ENCODE measurements at regions not wholly inside any gene's neighbourhood (a gene's known extent, or its start where the extent isn't known, plus 50 kb on each side); places are given as distances from the start of the nearest gene placed in this dataset.

- H3K27ac ChIP-seq = no peak overlapping the region
- TF ChIP-seq CTCF (conservative IDR thresholded peaks at IDR 0.05) = no peak
These were observed 148.6 kb downstream of the B3GNT2 start for GRCh38 chr2:62344472-62344871.

- TF ChIP-seq CTCF (conservative IDR thresholded peaks at IDR 0.05) = no peak
- no peak overlapping the region for H3K27ac ChIP-seq
These were observed 147.9 kb downstream of the B3GNT2 start for GRCh38 chr2:62343636-62344337.

DNA sequence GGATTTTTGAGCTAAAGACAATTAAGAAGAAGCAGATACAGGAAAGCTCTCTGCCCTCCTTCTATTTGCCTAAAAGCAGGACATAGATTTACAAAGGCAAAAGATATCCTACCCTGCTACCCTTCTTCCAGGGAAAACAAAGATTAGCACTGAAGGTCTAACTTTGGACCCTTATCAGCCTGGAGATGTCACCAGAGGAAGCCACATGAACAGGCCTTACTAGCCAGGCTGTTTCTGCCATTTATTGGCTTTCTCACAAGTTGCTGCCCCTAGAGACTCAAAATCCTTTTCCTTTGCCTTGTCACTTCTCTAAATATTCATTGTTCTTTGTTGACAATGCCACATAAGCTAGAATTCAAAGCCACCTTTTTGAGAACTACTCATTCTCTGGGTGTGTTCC, 147.3 kb downstream of the B3GNT2 start:
- TF ChIP-seq CTCF (conservative IDR thresholded peaks at IDR 0.05) = no peak
- H3K27ac ChIP-seq = no peak overlapping the region

GRCh38 chr2:62340994-62341484, 145.1 kb downstream of the B3GNT2 start:
- no peak for TF ChIP-seq CTCF (conservative IDR thresholded peaks at IDR 0.05)
- H3K27ac ChIP-seq = no peak overlapping the region

DNA sequence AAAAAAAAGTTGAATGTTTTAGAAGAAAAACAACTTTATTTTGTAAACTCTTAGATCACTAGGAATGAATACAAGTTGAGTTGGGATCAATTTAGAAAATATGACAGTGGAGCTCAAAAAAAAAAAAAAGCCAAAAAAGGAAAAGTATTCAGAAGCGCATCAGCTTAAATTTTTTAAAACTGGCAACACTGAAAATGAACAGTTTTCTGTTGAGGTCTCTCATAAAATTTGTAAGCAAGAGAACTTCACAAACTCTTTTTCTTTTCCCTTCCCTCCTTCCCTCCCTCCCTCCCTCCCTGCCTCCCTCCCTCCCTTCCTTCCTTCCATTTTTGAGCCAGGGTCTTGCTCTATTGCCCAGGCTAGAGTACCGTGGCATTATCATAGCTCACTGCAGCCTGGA, 143.9 kb downstream of the B3GNT2 start:
- TF ChIP-seq CTCF (conservative IDR thresholded peaks at IDR 0.05) = no peak
- no peak overlapping the region for H3K27ac ChIP-seq

GRCh38 chr2:62339413-62339812, 143.5 kb downstream of the B3GNT2 start:
- TF ChIP-seq CTCF (conservative IDR thresholded peaks at IDR 0.05) = no peak
- no peak overlapping the region for H3K27ac ChIP-seq

DNA sequence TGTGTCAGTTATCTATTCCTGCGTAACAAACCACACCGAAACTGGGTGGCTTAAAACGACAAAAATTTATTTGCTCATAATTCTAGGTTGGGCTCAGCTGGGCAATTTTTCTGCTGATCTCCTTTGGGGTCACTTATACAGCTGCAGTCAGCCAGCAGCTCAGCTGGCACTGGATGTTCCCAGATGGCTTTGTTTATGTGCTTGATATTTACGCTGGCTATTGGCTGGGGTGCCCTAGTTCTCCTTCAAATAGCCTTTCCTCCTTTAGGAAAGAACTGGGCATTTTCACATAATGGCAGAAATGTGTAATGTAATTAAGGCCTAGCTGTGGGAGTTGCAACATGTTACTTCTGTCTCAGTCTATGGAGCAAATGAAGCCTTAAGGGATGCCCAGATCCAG, 142.2 kb downstream of the B3GNT2 start:
- no peak for TF ChIP-seq CTCF (conservative IDR thresholded peaks at IDR 0.05)
- no peak overlapping the region for H3K27ac ChIP-seq
